Thyroid gland (tissue), 4 donors: ENCODE measurements at regions not wholly inside any gene's neighbourhood (a gene's known extent, or its start where the extent isn't known, plus 50 kb on each side); places are given as distances from the start of the nearest gene placed in this dataset.
"Not testable (repeated sequence)": the region's sequence is repeated elsewhere in the genome, so short reads cannot be mapped to it uniquely, and the experiment has no call there.

Source experiments
- DNase-seq, 2 donors: peaks; one replicate each; pipeline ENCODE4 v3.0.0-alpha.2; 2019
- H3K27ac ChIP-seq, 3 donors: fragments of 200-600 bp; sonication (generic); 1 replicate in 2 of 3; 2 replicates in 1 of 3; pipeline ENCODE4 v1.5.1; 2016 to 2019; ENCODE audit warnings: mild to moderate bottlenecking in 1 of 3, moderate library complexity in 1 of 3
- H3K27me3 ChIP-seq: fragments of 200-600 bp; sonication (generic); one replicate; pipeline ENCODE4 v1.5.1; 2019
- H3K36me3 ChIP-seq, 2 donors: fragments of 200-600 bp; sonication (generic); one replicate each; pipeline ENCODE4 v1.5.1; 2016 to 2019
- H3K4me1 ChIP-seq, 2 donors: fragments of 200-600 bp; sonication (generic); one replicate each; pipeline ENCODE4 v1.5.1; 2017 to 2019
- H3K4me3 ChIP-seq, 3 donors: fragments of 200-600 bp; sonication (generic); replicated peaks in 1 of 3; 1 replicate in 2 of 3; 2 replicates in 1 of 3; pipeline ENCODE4 v1.5.1; 2016; ENCODE audit warnings: mild to moderate bottlenecking in 1 of 3
- H3K9me3 ChIP-seq: fragments of 200-600 bp; sonication (generic); one replicate; pipeline ENCODE4 v1.5.1; 2017
- POLR2A ChIP-seq, 2 donors: fragments of 450-650 bp; IDR thresholded peaks; one replicate each; pipeline ENCODE4 v1.6.1; 2017; ENCODE audit warnings: antibody characterized with exemption in 2 of 2, mild to moderate bottlenecking in 2 of 2, moderate library complexity in 1 of 2
- WGBS, 2 donors: methylation state at CpG; one replicate each; pipeline ENCODE4 v1.1.5; 2017; 5-methylcytosine and 5-hydroxymethylcytosine counted together
- intact Hi-C: fragments of 100-400 bp; cut with DNase I; formaldehyde crosslinking; loops from one replicate; pipeline ENCODE4 v1.15.1; 2023
- TF ChIP-seq, protein P1 (sequence below), 6 experiments: fragments of 200-600 bp in 3 of 6; fragments of 450-650 bp in 3 of 6; sonication (generic) in 3 of 6; IDR thresholded peaks; one replicate each; pipeline ENCODE4 v1.5.1; 2016 to 2019; ENCODE audit warnings: antibody characterized with exemption in 6 of 6, mild to moderate bottlenecking in 2 of 6, inconsistent platforms in 1 of 6, moderate library complexity in 1 of 6

DNA sequence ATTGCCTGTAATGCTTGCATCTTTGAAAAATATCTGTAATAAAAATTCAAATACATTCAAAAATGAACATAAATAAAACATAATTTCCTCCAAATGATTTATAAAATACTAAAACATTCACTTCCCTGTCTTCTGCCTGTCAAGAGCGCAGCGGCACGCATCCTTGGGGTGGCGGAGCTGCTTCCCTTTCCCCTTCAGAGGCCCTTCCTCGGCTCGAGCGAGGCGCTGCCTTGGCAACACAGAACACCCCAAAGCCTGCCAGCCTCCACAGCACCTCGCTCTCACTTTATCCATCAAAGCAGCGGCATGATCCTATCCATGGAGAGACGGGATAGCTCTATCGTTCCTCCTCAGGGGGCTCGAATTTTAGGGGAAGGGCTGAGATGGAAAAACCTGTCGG, 146.2 kb downstream of the GXYLT1 start:
- Histone ChIP-seq H3K36me3 (no peaks in the 10 kb centered on the region), H3K27ac (no peak overlapping the region), H3K4me1 (no peaks in the 10 kb centered on the region), H3K4me3 (no peak overlapping the region), H3K9me3 (no peaks in the 10 kb centered on the region), H3K27me3 (no peaks in the 10 kb centered on the region)
- DNase-seq = no peak
- intact Hi-C loops = no loop called here
- TF ChIP-seq POLR2A (IDR thresholded peaks at IDR 0.05) = no peak
- TF ChIP-seq, protein P1, sequence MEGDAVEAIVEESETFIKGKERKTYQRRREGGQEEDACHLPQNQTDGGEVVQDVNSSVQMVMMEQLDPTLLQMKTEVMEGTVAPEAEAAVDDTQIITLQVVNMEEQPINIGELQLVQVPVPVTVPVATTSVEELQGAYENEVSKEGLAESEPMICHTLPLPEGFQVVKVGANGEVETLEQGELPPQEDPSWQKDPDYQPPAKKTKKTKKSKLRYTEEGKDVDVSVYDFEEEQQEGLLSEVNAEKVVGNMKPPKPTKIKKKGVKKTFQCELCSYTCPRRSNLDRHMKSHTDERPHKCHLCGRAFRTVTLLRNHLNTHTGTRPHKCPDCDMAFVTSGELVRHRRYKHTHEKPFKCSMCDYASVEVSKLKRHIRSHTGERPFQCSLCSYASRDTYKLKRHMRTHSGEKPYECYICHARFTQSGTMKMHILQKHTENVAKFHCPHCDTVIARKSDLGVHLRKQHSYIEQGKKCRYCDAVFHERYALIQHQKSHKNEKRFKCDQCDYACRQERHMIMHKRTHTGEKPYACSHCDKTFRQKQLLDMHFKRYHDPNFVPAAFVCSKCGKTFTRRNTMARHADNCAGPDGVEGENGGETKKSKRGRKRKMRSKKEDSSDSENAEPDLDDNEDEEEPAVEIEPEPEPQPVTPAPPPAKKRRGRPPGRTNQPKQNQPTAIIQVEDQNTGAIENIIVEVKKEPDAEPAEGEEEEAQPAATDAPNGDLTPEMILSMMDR (IDR thresholded peaks at IDR 0.05) = no peak
- 86 to 88% methylated on average over 14 of the region's 14 CpGs for WGBS, 2 donors

- 63% methylated on average over 2 of the region's 2 CpGs for WGBS, 2 donors
- Histone ChIP-seq H3K4me1 (no peaks in the 10 kb centered on the region), H3K27me3 (no peaks in the 10 kb centered on the region), H3K36me3 (no peaks in the 10 kb centered on the region), H3K4me3 (no peak overlapping the region), H3K9me3 (no peaks in the 10 kb centered on the region), H3K27ac (no peak overlapping the region)
- no peak for DNase-seq
- TF ChIP-seq, protein P1 (IDR thresholded peaks at IDR 0.05) = no peak
- TF ChIP-seq POLR2A (IDR thresholded peaks at IDR 0.05) = no peak
- intact Hi-C loops = no loop called here
Observed at GRCh38 chr12:41993283-41993682, 151.4 kb downstream of the GXYLT1 start.

DNA sequence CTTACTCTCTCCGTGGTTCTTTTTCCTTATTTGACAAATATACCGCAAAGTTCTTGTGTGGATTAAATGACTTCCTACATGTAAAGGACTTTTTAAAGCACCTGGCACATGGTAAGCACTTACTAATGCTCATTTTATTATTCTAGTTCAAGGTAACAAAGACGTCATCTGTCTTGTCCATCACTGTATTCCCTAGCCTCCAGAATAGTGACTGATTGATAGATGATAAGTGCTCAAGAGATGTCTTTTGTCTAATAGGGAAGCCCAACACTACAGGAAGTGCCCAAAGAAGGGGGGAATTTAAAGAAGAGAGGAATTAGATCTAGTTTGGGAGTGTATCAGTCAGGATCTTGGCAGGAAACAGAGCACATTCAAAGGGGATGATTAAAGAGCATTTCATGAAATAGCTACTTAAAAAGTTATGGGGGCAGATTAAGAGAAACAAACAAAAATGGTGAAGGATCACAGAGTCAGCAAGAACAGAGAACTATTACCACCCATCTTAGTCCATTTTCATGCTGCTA, 151.9 kb downstream of the GXYLT1 start:
- no peak overlapping the region for H3K27ac ChIP-seq
- intact Hi-C loops = no loop called here
- H3K27me3 ChIP-seq = no peaks in the 10 kb centered on the region
- H3K4me3 ChIP-seq = no peak overlapping the region
- no peaks in the 10 kb centered on the region for H3K4me1 ChIP-seq
- 80 to 86% methylated on average over 3 of the region's 3 CpGs for WGBS, 2 donors
- no peaks in the 10 kb centered on the region for H3K36me3 ChIP-seq
- no peaks in the 10 kb centered on the region for H3K9me3 ChIP-seq
- TF ChIP-seq POLR2A (IDR thresholded peaks at IDR 0.05) = no peak
- no peak for DNase-seq

- DNase-seq = no peak
- no peak overlapping the region for H3K4me3 ChIP-seq
- H3K4me1 ChIP-seq = no peaks in the 10 kb centered on the region
- no peaks in the 10 kb centered on the region for H3K27me3 ChIP-seq
- TF ChIP-seq, protein P1 (IDR thresholded peaks at IDR 0.05) = no peak
- TF ChIP-seq POLR2A (IDR thresholded peaks at IDR 0.05) = no peak
- WGBS, 2 donors = 33 to 37% methylated on average over 1 of the region's 1 CpG
- H3K9me3 ChIP-seq = no peaks in the 10 kb centered on the region
- intact Hi-C loops = no loop called here
- no peaks in the 10 kb centered on the region for H3K36me3 ChIP-seq
- no peak overlapping the region for H3K27ac ChIP-seq
Observed at GRCh38 chr12:41992022-41992421, 152.7 kb downstream of the GXYLT1 start.

DNA sequence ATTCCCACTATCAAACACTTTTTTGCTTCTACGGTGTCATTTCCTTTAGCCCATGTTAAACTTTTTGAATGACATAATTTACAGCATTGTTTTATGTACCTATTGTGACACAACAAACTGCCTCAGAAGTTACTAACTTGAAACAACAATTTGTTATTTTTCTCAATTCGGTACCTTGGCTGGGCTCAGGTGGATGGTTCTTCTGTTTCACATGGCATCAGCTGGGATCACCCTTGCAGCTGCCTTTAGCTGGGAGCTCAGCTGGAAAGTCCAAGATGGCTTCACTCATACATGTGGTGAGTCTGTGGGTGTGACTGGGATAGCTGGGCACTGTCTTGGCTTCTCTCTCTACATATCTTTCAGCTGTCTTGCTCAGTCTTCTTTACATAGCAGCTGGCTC, 156.0 kb downstream of the GXYLT1 start:
- intact Hi-C loops = no loop called here
- no peaks in the 10 kb centered on the region for H3K27me3 ChIP-seq
- 95 to 100% methylated on average over 2 of the region's 2 CpGs for WGBS, 2 donors

GRCh38 chr12:41986513-41986912, 158.2 kb downstream of the GXYLT1 start:
- DNase-seq, H3K27me3 ChIP-seq, intact Hi-C loops, H3K4me1 ChIP-seq, H3K36me3 ChIP-seq, H3K9me3 ChIP-seq, H3K27ac ChIP-seq, H3K4me3 ChIP-seq: not testable (repeated sequence)
- WGBS, 2 donors = 95 to 98% methylated on average over 2 of the region's 2 CpGs

More for the DNA sequence above, 156.0 kb downstream of the GXYLT1 start:
- no peak overlapping the region for H3K4me3 ChIP-seq
- H3K4me1 ChIP-seq = no peaks in the 10 kb centered on the region
- no peak overlapping the region for H3K27ac ChIP-seq
- DNase-seq = no peak
- TF ChIP-seq, protein P1 (IDR thresholded peaks at IDR 0.05) = no peak
- TF ChIP-seq POLR2A (IDR thresholded peaks at IDR 0.05) = no peak
- H3K36me3 ChIP-seq = no peaks in the 10 kb centered on the region
- no peaks in the 10 kb centered on the region for H3K9me3 ChIP-seq
